Stimulated activated CD4-positive, alpha-beta T cell treated with anti-CD3 and anti-CD28 coated beads, Interleukin-1b, Interleukin-23, amount 100 ng/mL, for 48 hours (primary cell): ENCODE measurements at regions not wholly inside any gene's neighbourhood (a gene's known extent, or its start where the extent isn't known, plus 50 kb on each side); places are given as distances from the start of the nearest gene placed in this dataset.
"Not testable (repeated sequence)": the region's sequence is repeated elsewhere in the genome, so short reads cannot be mapped to it uniquely, and the experiment has no call there.

Source experiments
- DNase-seq: peaks from one replicate; pipeline ENCODE4 v3.0.0-alpha.2; 2020

- DNase-seq, result no peak
Observed at GRCh38 chr13:58946274-58946673, 1217.5 kb downstream of the DIAPH3 start.

- DNase-seq, result no peak
Observed at GRCh38 chr13:58949646-58950045, 1214.1 kb downstream of the DIAPH3 start.

GRCh38 chr13:58950911-58951310 is 1212.8 kb downstream of the DIAPH3 start:
- no peak for DNase-seq

- no peak for DNase-seq
Observed at GRCh38 chr13:58953638-58954037, 1210.1 kb downstream of the DIAPH3 start.

GRCh38 chr13:58955546-58956385 is 1208.0 kb downstream of the DIAPH3 start:
- no peak for DNase-seq

GRCh38 chr13:58958097-58958496 is 1205.6 kb downstream of the DIAPH3 start:
- DNase-seq, result not testable (repeated sequence)

- no peak for DNase-seq
Observed at GRCh38 chr13:58960888-58961287, 1202.8 kb downstream of the DIAPH3 start.

GRCh38 chr13:58963321-58963720 is 1200.4 kb downstream of the DIAPH3 start:
- no peak for DNase-seq

- DNase-seq, result no peak
Observed at GRCh38 chr13:58964048-58964447, 1199.7 kb downstream of the DIAPH3 start.

- no peak for DNase-seq
Observed at GRCh38 chr13:58977085-58977484, 1186.6 kb downstream of the DIAPH3 start.

- DNase-seq, result no peak
Observed at GRCh38 chr13:58978331-58978730, 1185.4 kb downstream of the DIAPH3 start.

- DNase-seq, result no peak
Observed at GRCh38 chr13:58979851-58980250, 1183.9 kb downstream of the DIAPH3 start.

GRCh38 chr13:58985845-58986244 is 1177.9 kb downstream of the DIAPH3 start:
- no peak for DNase-seq

GRCh38 chr13:58989556-58989955 is 1174.2 kb downstream of the DIAPH3 start:
- DNase-seq, result no peak

- no peak for DNase-seq
Observed at GRCh38 chr13:58991826-58992477, 1171.8 kb downstream of the DIAPH3 start.

GRCh38 chr13:58992478-58993042 is 1171.2 kb downstream of the DIAPH3 start:
- DNase-seq, result no peak

GRCh38 chr13:58994077-58994476 is 1169.7 kb downstream of the DIAPH3 start:
- DNase-seq, result no peak

GRCh38 chr13:58994777-58995176 is 1169.0 kb downstream of the DIAPH3 start:
- DNase-seq, result no peak

GRCh38 chr13:58998716-58999115 is 1165.0 kb downstream of the DIAPH3 start:
- DNase-seq, result no peak

- no peak for DNase-seq
Observed at GRCh38 chr13:58999851-59000250, 1163.9 kb downstream of the DIAPH3 start.

- DNase-seq, result no peak
Observed at GRCh38 chr13:59000770-59001169, 1163.0 kb downstream of the DIAPH3 start.

- no peak for DNase-seq
Observed at GRCh38 chr13:59012731-59013130, 1151.0 kb downstream of the DIAPH3 start.

GRCh38 chr13:59016250-59016649 is 1147.5 kb downstream of the DIAPH3 start:
- DNase-seq, result no peak

- no peak for DNase-seq
Observed at GRCh38 chr13:59024434-59024833, 1139.3 kb downstream of the DIAPH3 start.
